ENCODE measurements at regions not wholly inside any gene's neighbourhood (a gene's known extent, or its start where the extent isn't known, plus 50 kb on each side); places are given as distances from the start of the nearest gene placed in this dataset.

GRCh38 chr1:232509570-232509969 is 120.4 kb downstream of the SIPA1L2 start:
- Histone ChIP-seq H3K9me3 (ENCODE audit: control insufficient read depth in 1 of 2, low read length in 2 of 2) (no peaks in the 10 kb centered on the region), H3K27me3 (ENCODE audit: control insufficient read depth in 1 of 2, insufficient read depth in 2 of 2, low read length in 2 of 2) (no peaks in the 10 kb centered on the region), H3K4me3 (ENCODE audit: low read depth in 1 of 2, low read length in 2 of 2) (no peak overlapping the region), H3K27ac (ENCODE audit: low read depth, low read length) (no peak overlapping the region), H3K36me3 (ENCODE audit: control insufficient read depth in 1 of 2, insufficient read depth in 2 of 2, low read length in 2 of 2) (peaks cover 0 to 2% of the 10 kb centered on the region in 2 donors), H3K4me1 (ENCODE audit: control insufficient read depth in 1 of 2, insufficient read depth in 2 of 2, low read length in 2 of 2) (no peaks in the 10 kb centered on the region), H3K9ac (ENCODE audit: low read depth in 1 of 2, low read length in 2 of 2) (no peak overlapping the region)

GRCh38 chr1:232508130-232508701 is 121.7 kb downstream of the SIPA1L2 start:
- H3K9ac ChIP-seq (ENCODE audit: low read depth in 1 of 2, low read length in 2 of 2), result no peak overlapping the region
- H3K4me3 ChIP-seq (ENCODE audit: low read depth in 1 of 2, low read length in 2 of 2), result no peak overlapping the region
- H3K27me3 ChIP-seq (ENCODE audit: control insufficient read depth in 1 of 2, insufficient read depth in 2 of 2, low read length in 2 of 2), result no peaks in the 10 kb centered on the region
- no peaks in the 10 kb centered on the region for H3K36me3 ChIP-seq (ENCODE audit: control insufficient read depth in 1 of 2, insufficient read depth in 2 of 2, low read length in 2 of 2)
- no peaks in the 10 kb centered on the region for H3K9me3 ChIP-seq (ENCODE audit: control insufficient read depth in 1 of 2, low read length in 2 of 2)
- H3K27ac ChIP-seq (ENCODE audit: low read depth, low read length), result no peak overlapping the region
- no peaks in the 10 kb centered on the region for H3K4me1 ChIP-seq (ENCODE audit: control insufficient read depth in 1 of 2, insufficient read depth in 2 of 2, low read length in 2 of 2)

DNA sequence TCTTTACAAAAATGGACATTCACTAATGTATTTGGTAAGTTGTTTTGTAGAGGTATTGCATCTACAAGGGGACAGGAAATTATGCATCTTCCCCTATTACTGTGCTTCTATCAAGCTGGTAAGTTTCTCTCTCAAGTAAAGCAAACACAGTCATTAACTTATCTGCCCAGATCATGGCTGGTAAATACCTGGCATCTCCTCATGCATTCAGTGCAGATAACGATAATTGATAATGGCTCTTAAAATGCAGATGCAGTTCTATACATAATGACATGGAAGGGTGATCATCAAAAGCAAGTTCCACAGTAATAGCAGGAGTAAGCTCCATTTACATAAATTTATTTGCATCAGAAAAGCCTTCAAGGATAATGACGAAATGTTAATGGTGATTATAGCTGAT is 122.4 kb downstream of the SIPA1L2 start:
- Histone ChIP-seq H3K27ac (ENCODE audit: low read depth, low read length) (no peak overlapping the region), H3K27me3 (ENCODE audit: control insufficient read depth in 1 of 2, insufficient read depth in 2 of 2, low read length in 2 of 2) (no peaks in the 10 kb centered on the region), H3K4me3 (ENCODE audit: low read depth in 1 of 2, low read length in 2 of 2) (no peak overlapping the region), H3K9ac (ENCODE audit: low read depth in 1 of 2, low read length in 2 of 2) (no peak overlapping the region), H3K4me1 (ENCODE audit: control insufficient read depth in 1 of 2, insufficient read depth in 2 of 2, low read length in 2 of 2) (no peaks in the 10 kb centered on the region), H3K36me3 (ENCODE audit: control insufficient read depth in 1 of 2, insufficient read depth in 2 of 2, low read length in 2 of 2) (no peaks in the 10 kb centered on the region), H3K9me3 (ENCODE audit: control insufficient read depth in 1 of 2, low read length in 2 of 2) (no peaks in the 10 kb centered on the region)

- H3K4me3 ChIP-seq (ENCODE audit: low read depth in 1 of 2, low read length in 2 of 2), result no peak overlapping the region
- no peaks in the 10 kb centered on the region for H3K27me3 ChIP-seq (ENCODE audit: control insufficient read depth in 1 of 2, insufficient read depth in 2 of 2, low read length in 2 of 2)
- H3K9me3 ChIP-seq (ENCODE audit: control insufficient read depth in 1 of 2, low read length in 2 of 2), result no peaks in the 10 kb centered on the region
- H3K4me1 ChIP-seq (ENCODE audit: control insufficient read depth in 1 of 2, insufficient read depth in 2 of 2, low read length in 2 of 2), result no peaks in the 10 kb centered on the region
- H3K27ac ChIP-seq (ENCODE audit: low read depth, low read length), result no peak overlapping the region
- H3K36me3 ChIP-seq (ENCODE audit: control insufficient read depth in 1 of 2, insufficient read depth in 2 of 2, low read length in 2 of 2), result no peaks in the 10 kb centered on the region
- no peak overlapping the region for H3K9ac ChIP-seq (ENCODE audit: low read depth in 1 of 2, low read length in 2 of 2)
Observed at GRCh38 chr1:232505884-232506283, 124.0 kb downstream of the SIPA1L2 start.

DNA sequence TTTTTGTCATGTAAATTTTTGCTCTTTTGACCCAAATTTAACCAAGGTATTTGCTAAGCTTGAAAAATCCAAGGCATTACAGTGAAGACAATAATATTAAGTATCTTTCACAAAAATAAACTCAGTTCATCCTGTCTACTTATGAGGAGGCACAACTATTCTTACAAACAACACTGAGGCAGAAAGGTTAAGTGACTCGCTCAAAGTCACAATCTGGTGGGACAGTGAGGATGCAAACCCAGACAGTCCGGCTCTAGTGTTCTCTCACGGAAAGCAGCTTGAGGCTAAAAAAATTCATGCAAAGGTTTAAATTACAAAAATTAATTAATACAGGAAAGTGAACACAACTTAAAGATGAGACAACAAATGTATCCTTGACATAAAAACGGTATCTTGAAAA is 125.3 kb downstream of the SIPA1L2 start:
- Histone ChIP-seq H3K27ac (ENCODE audit: low read depth, low read length) (no peak overlapping the region), H3K36me3 (ENCODE audit: control insufficient read depth in 1 of 2, insufficient read depth in 2 of 2, low read length in 2 of 2) (no peaks in the 10 kb centered on the region), H3K9ac (ENCODE audit: low read depth in 1 of 2, low read length in 2 of 2) (no peak overlapping the region), H3K27me3 (ENCODE audit: control insufficient read depth in 1 of 2, insufficient read depth in 2 of 2, low read length in 2 of 2) (no peaks in the 10 kb centered on the region), H3K9me3 (ENCODE audit: control insufficient read depth in 1 of 2, low read length in 2 of 2) (no peaks in the 10 kb centered on the region), H3K4me1 (ENCODE audit: control insufficient read depth in 1 of 2, insufficient read depth in 2 of 2, low read length in 2 of 2) (no peaks in the 10 kb centered on the region), H3K4me3 (ENCODE audit: low read depth in 1 of 2, low read length in 2 of 2) (no peak overlapping the region)

GRCh38 chr1:232503497-232503896 is 126.4 kb downstream of the SIPA1L2 start:
- Histone ChIP-seq H3K9me3 (ENCODE audit: control insufficient read depth in 1 of 2, low read length in 2 of 2) (no peaks in the 10 kb centered on the region), H3K4me1 (ENCODE audit: control insufficient read depth in 1 of 2, insufficient read depth in 2 of 2, low read length in 2 of 2) (no peaks in the 10 kb centered on the region), H3K36me3 (ENCODE audit: control insufficient read depth in 1 of 2, insufficient read depth in 2 of 2, low read length in 2 of 2) (no peaks in the 10 kb centered on the region), H3K27ac (ENCODE audit: low read depth, low read length) (no peak overlapping the region), H3K4me3 (ENCODE audit: low read depth in 1 of 2, low read length in 2 of 2) (no peak overlapping the region), H3K27me3 (ENCODE audit: control insufficient read depth in 1 of 2, insufficient read depth in 2 of 2, low read length in 2 of 2) (no peaks in the 10 kb centered on the region), H3K9ac (ENCODE audit: low read depth in 1 of 2, low read length in 2 of 2) (no peak overlapping the region)

DNA sequence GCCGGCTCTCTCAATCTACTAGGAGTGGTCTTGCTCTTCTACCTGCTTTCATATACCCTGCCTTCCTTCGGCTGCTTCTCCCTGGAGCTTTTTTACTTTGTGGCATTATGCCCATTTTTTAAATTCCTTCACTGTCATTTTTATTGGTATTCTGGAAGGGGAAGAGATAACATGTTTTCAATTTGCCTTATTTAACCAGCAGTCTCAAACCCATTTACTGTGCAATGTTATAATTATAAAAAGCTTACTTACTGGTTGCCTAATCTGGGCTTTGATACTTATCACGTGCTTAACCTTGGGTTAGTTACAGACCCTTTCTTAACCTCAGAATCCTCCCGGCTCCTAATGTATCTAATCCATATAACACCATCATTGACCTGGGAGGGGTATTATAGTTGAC is 128.1 kb downstream of the SIPA1L2 start:
- no peak overlapping the region for H3K4me3 ChIP-seq (ENCODE audit: low read depth in 1 of 2, low read length in 2 of 2)
- H3K27ac ChIP-seq (ENCODE audit: low read depth, low read length), result no peak overlapping the region
- H3K36me3 ChIP-seq (ENCODE audit: control insufficient read depth in 1 of 2, insufficient read depth in 2 of 2, low read length in 2 of 2), result no peaks in the 10 kb centered on the region
- H3K9ac ChIP-seq (ENCODE audit: low read depth in 1 of 2, low read length in 2 of 2), result no peak overlapping the region
- no peaks in the 10 kb centered on the region for H3K4me1 ChIP-seq (ENCODE audit: control insufficient read depth in 1 of 2, insufficient read depth in 2 of 2, low read length in 2 of 2)
- H3K9me3 ChIP-seq (ENCODE audit: control insufficient read depth in 1 of 2, low read length in 2 of 2), result no peaks in the 10 kb centered on the region
- H3K27me3 ChIP-seq (ENCODE audit: control insufficient read depth in 1 of 2, insufficient read depth in 2 of 2, low read length in 2 of 2), result no peaks in the 10 kb centered on the region

DNA sequence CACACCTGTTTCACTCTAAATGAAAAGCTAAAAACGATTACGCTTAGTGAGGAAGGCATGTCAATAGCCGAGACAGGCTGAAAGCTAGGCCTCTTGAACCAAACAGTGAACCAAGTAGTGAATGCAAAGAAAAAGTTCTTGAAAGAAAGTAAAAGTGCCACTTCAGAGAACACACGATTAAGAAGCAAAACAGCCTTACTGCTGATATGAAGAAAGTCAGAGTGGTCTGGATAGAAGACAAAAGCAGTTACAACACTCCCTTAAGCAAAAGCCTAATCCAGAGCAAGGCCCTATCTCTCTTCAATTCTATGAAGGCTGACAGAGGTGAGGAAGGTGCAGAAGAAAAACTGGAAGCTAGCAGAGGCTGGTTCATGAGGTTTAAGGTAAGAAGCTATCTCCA is 130.7 kb downstream of the SIPA1L2 start:
- H3K9ac ChIP-seq (ENCODE audit: low read depth in 1 of 2, low read length in 2 of 2), result no peak overlapping the region

DNA sequence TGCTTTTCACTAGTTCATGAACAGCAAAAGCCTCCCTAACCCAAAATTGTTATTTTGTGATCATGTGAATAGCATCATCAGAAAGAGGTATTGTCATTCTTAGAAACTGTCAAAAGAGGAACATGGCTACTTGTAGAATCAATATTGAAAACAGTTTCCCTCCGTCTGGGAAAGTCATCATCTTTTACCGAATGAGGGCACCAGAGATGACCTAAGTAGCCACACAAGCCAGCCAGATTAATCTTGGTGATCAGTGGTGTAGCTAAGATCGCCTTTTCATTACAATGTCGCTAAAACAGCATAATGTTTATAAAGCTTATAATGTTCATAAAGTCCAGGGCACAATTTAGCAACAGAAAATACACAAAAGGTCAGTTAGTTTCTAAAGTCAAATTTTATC is 136.1 kb downstream of the SIPA1L2 start:
- Histone ChIP-seq H3K36me3 (ENCODE audit: control insufficient read depth in 1 of 2, insufficient read depth in 2 of 2, low read length in 2 of 2) (peaks cover 12 to 16% of the 10 kb centered on the region in 2 donors), H3K27ac (ENCODE audit: low read depth, low read length) (no peak overlapping the region), H3K9me3 (ENCODE audit: control insufficient read depth in 1 of 2, low read length in 2 of 2) (no peaks in the 10 kb centered on the region), H3K4me3 (ENCODE audit: low read depth in 1 of 2, low read length in 2 of 2) (no peak overlapping the region), H3K27me3 (ENCODE audit: control insufficient read depth in 1 of 2, insufficient read depth in 2 of 2, low read length in 2 of 2) (no peaks in the 10 kb centered on the region), H3K4me1 (ENCODE audit: control insufficient read depth in 1 of 2, insufficient read depth in 2 of 2, low read length in 2 of 2) (peaks cover 0 to 5% of the 10 kb centered on the region in 2 donors), H3K9ac (ENCODE audit: low read depth in 1 of 2, low read length in 2 of 2) (no peak overlapping the region)

More for the DNA sequence above, 130.7 kb downstream of the SIPA1L2 start:
- H3K4me3 ChIP-seq (ENCODE audit: low read depth in 1 of 2, low read length in 2 of 2), result no peak overlapping the region
- H3K27me3 ChIP-seq (ENCODE audit: control insufficient read depth in 1 of 2, insufficient read depth in 2 of 2, low read length in 2 of 2), result no peaks in the 10 kb centered on the region
- H3K9me3 ChIP-seq (ENCODE audit: control insufficient read depth in 1 of 2, low read length in 2 of 2), result no peaks in the 10 kb centered on the region
- no peak overlapping the region for H3K27ac ChIP-seq (ENCODE audit: low read depth, low read length)
- H3K36me3 ChIP-seq (ENCODE audit: control insufficient read depth in 1 of 2, insufficient read depth in 2 of 2, low read length in 2 of 2), result no peaks in the 10 kb centered on the region
- peaks cover 0 to 5% of the 10 kb centered on the region in 2 donors for H3K4me1 ChIP-seq (ENCODE audit: control insufficient read depth in 1 of 2, insufficient read depth in 2 of 2, low read length in 2 of 2)

DNA sequence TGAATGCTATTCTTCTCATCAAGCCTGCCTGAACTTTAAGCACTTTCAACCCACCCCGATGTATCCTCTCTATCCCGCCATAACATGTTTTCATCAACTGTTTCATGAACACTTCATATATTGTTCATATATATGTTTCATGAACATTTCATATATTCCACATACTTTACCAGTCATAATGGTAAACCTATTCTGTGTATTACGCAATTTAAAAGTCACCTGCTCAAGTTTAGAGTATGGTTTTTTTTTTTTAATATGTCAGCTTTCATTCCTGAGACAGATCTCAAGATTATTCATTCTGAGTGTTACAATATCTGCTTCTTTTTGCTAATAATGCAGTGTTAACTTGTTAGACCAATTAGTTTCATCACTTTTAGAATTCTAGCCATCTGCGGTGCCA is 140.7 kb downstream of the SIPA1L2 start:
- H3K27me3 ChIP-seq (ENCODE audit: control insufficient read depth in 1 of 2, insufficient read depth in 2 of 2, low read length in 2 of 2), result no peaks in the 10 kb centered on the region
- H3K4me3 ChIP-seq (ENCODE audit: low read depth in 1 of 2, low read length in 2 of 2), result no peak overlapping the region
- H3K9ac ChIP-seq (ENCODE audit: low read depth in 1 of 2, low read length in 2 of 2), result no peak overlapping the region
- no peak overlapping the region for H3K27ac ChIP-seq (ENCODE audit: low read depth, low read length)
- peaks cover 12 to 27% of the 10 kb centered on the region in 2 donors for H3K36me3 ChIP-seq (ENCODE audit: control insufficient read depth in 1 of 2, insufficient read depth in 2 of 2, low read length in 2 of 2)
- no peaks in the 10 kb centered on the region for H3K9me3 ChIP-seq (ENCODE audit: control insufficient read depth in 1 of 2, low read length in 2 of 2)
- no peaks in the 10 kb centered on the region for H3K4me1 ChIP-seq (ENCODE audit: control insufficient read depth in 1 of 2, insufficient read depth in 2 of 2, low read length in 2 of 2)

GRCh38 chr1:232487236-232487635 is 142.7 kb downstream of the SIPA1L2 start:
- Histone ChIP-seq H3K9ac (ENCODE audit: low read depth in 1 of 2, low read length in 2 of 2) (no peak overlapping the region), H3K36me3 (ENCODE audit: control insufficient read depth in 1 of 2, insufficient read depth in 2 of 2, low read length in 2 of 2) (peaks cover 12 to 27% of the 10 kb centered on the region in 2 donors), H3K27me3 (ENCODE audit: control insufficient read depth in 1 of 2, insufficient read depth in 2 of 2, low read length in 2 of 2) (no peaks in the 10 kb centered on the region), H3K4me1 (ENCODE audit: control insufficient read depth in 1 of 2, insufficient read depth in 2 of 2, low read length in 2 of 2) (no peaks in the 10 kb centered on the region), H3K27ac (ENCODE audit: low read depth, low read length) (no peak overlapping the region), H3K9me3 (ENCODE audit: control insufficient read depth in 1 of 2, low read length in 2 of 2) (no peaks in the 10 kb centered on the region), H3K4me3 (ENCODE audit: low read depth in 1 of 2, low read length in 2 of 2) (no peak overlapping the region)
